Neural progenitor cell (in vitro differentiated cells): ENCODE measurements at regions not wholly inside any gene's neighbourhood (a gene's known extent, or its start where the extent isn't known, plus 50 kb on each side); places are given as distances from the start of the nearest gene placed in this dataset.

Experiments
- DNase-seq: peaks from one replicate; pipeline ENCODE4 v3.0.0-alpha.2; 2016; ENCODE audit warnings: low spot score
- H2AFZ ChIP-seq: fragments of 200-600 bp; sonication (generic); replicated peaks from 2 replicates; pipeline ENCODE4 v1.6.1; 2016; ENCODE audit warnings: antibody characterized with exemption
- H3F3A ChIP-seq: fragments of 200-600 bp; sonication (generic); 2 replicates; pipeline ENCODE4 v1.6.1; 2016; ENCODE audit warnings: antibody characterized with exemption, low read depth
- H3K27ac ChIP-seq: fragments of 200-600 bp; sonication (generic); 2 replicates; pipeline ENCODE4 v1.5.1; 2016; ENCODE audit warnings: mild to moderate bottlenecking
- H3K27me3 ChIP-seq: fragments of 200-600 bp; sonication (generic); 2 replicates; pipeline ENCODE4 v1.6.1; 2016; ENCODE audit warnings: mild to moderate bottlenecking, moderate library complexity
- H3K36me3 ChIP-seq: fragments of 200-600 bp; sonication (generic); 2 replicates; pipeline ENCODE4 v1.5.1; 2016
- H3K4me1 ChIP-seq: fragments of 200-600 bp; sonication (generic); 2 replicates; pipeline ENCODE4 v1.6.1; 2016; ENCODE audit warnings: mixed run types
- H3K4me2 ChIP-seq: fragments of 200-600 bp; sonication (generic); 2 replicates; pipeline ENCODE4 v1.6.1; 2016
- H3K4me3 ChIP-seq: fragments of 200-600 bp; sonication (generic); 2 replicates; pipeline ENCODE4 v1.5.1; 2016
- H3K79me2 ChIP-seq: fragments of 200-600 bp; sonication (generic); 2 replicates; pipeline ENCODE4 v1.6.1; 2016; ENCODE audit warnings: low read depth
- H3K9ac ChIP-seq: fragments of 200-600 bp; sonication (generic); 2 replicates; pipeline ENCODE4 v1.6.1; 2016
- H3K9me3 ChIP-seq: fragments of 200-600 bp; sonication (generic); 2 replicates; pipeline ENCODE4 v1.5.1; 2016; ENCODE audit warnings: low read depth
- H4K20me1 ChIP-seq: fragments of 200-600 bp; sonication (generic); 2 replicates; pipeline ENCODE4 v1.6.1; 2016; ENCODE audit warnings: low read depth
- H3K27ac Mint-ChIP-seq: 3 replicates; pipeline ENCODE4 v1.8.0; 2021; ENCODE audit warnings: mixed read lengths
- H3K27me3 Mint-ChIP-seq: 2 replicates; pipeline ENCODE4 v1.8.0; 2022; ENCODE audit warnings: low read depth, mild to moderate bottlenecking, inconsistent platforms, moderate library complexity, mixed read lengths; ENCODE audit not compliant: insufficient read depth
- H3K36me3 Mint-ChIP-seq: 3 replicates; pipeline ENCODE4 v1.8.0; 2021; ENCODE audit warnings: mixed read lengths
- H3K4me1 Mint-ChIP-seq: 3 replicates; pipeline ENCODE4 v1.8.0; 2021; ENCODE audit warnings: mixed read lengths
- H3K4me3 Mint-ChIP-seq: 3 replicates; pipeline ENCODE4 v1.8.0; 2021; ENCODE audit warnings: mild to moderate bottlenecking, moderate library complexity, mixed read lengths
- H3K9me3 Mint-ChIP-seq: 3 replicates; pipeline ENCODE4 v1.8.0; 2020; ENCODE audit warnings: mixed read lengths
- CTCF ChIP-seq: fragments of 200-600 bp; sonication (generic); IDR thresholded peaks from 2 replicates; pipeline ENCODE4 v1.5.1; 2017; ENCODE audit warnings: antibody characterized with exemption, mild to moderate bottlenecking
- EZH2 ChIP-seq: fragments of 200-600 bp; sonication (generic); IDR thresholded peaks from 2 replicates; pipeline ENCODE4 v1.6.1; 2017; ENCODE audit warnings: antibody characterized with exemption, mild to moderate bottlenecking, moderate library complexity
- EZH2phosphoT487 ChIP-seq: fragments of 200-600 bp; sonication (generic); IDR thresholded peaks from 2 replicates; pipeline ENCODE4 v1.6.1; 2017; ENCODE audit warnings: antibody characterized with exemption

- no peaks in the 10 kb centered on the region for H3K4me1 ChIP-seq
- no peak for DNase-seq
- H3K4me2 ChIP-seq: no peak overlapping the region
Measured at GRCh38 chr1:219689774-219690173, 76.9 kb upstream of the ZC3H11B start.

GRCh38 chr1:219687779-219688178, 74.9 kb upstream of the ZC3H11B start:
- Histone ChIP-seq H3K36me3 (no peaks in the 10 kb centered on the region), H3K4me2 (no peak overlapping the region), H3K79me2 (no peaks in the 10 kb centered on the region), H3F3A (no peaks in the 10 kb centered on the region), H2AFZ (no peak overlapping the region), H3K9me3 (no peaks in the 10 kb centered on the region), H4K20me1 (no peaks in the 10 kb centered on the region), H3K27ac (no peak overlapping the region), H3K9ac (no peak overlapping the region), H3K4me1 (no peaks in the 10 kb centered on the region), H3K4me3 (no peak overlapping the region), H3K27me3 (no peaks in the 10 kb centered on the region)
- TF ChIP-seq CTCF (no peak), EZH2phosphoT487 (no peak), EZH2 (no peak)
- no peaks in the 10 kb centered on the region for H3K9me3 Mint-ChIP-seq
- H3K4me1 Mint-ChIP-seq: peaks cover 13% of the 10 kb centered on the region
- H3K27ac Mint-ChIP-seq: no peak overlapping the region
- DNase-seq: no peak
- H3K4me3 Mint-ChIP-seq: no peak overlapping the region
- H3K27me3 Mint-ChIP-seq: peaks cover 4% of the 10 kb centered on the region
- H3K36me3 Mint-ChIP-seq: no peaks in the 10 kb centered on the region

More at GRCh38 chr1:219689774-219690173, 76.9 kb upstream of the ZC3H11B start:
- Mint-ChIP-seq H3K36me3 (no peaks in the 10 kb centered on the region), H3K4me3 (no peak overlapping the region), H3K27ac (no peak overlapping the region), H3K4me1 (peaks cover 16% of the 10 kb centered on the region), H3K9me3 (no peaks in the 10 kb centered on the region), H3K27me3 (peaks cover 4% of the 10 kb centered on the region)
- TF ChIP-seq CTCF (no peak), EZH2 (no peak), EZH2phosphoT487 (no peak)
- Histone ChIP-seq H3K9me3 (no peaks in the 10 kb centered on the region), H4K20me1 (no peaks in the 10 kb centered on the region), H3K36me3 (no peaks in the 10 kb centered on the region), H3K79me2 (no peaks in the 10 kb centered on the region), H3K9ac (no peak overlapping the region), H3K27ac (no peak overlapping the region), H2AFZ (no peak overlapping the region), H3K4me3 (no peak overlapping the region), H3F3A (no peaks in the 10 kb centered on the region), H3K27me3 (no peaks in the 10 kb centered on the region)

GRCh38 chr1:219686171-219686570, 73.3 kb upstream of the ZC3H11B start:
- no peak overlapping the region for H3K4me3 ChIP-seq
- H3K27me3 ChIP-seq: no peaks in the 10 kb centered on the region
- TF ChIP-seq CTCF (no peak), EZH2phosphoT487 (no peak), EZH2 (no peak)
- H3K4me2 ChIP-seq: no peak overlapping the region
- no peak overlapping the region for H3K27ac Mint-ChIP-seq
- H3F3A ChIP-seq: no peaks in the 10 kb centered on the region
- H3K9me3 ChIP-seq: no peaks in the 10 kb centered on the region
- no peaks in the 10 kb centered on the region for H3K4me1 ChIP-seq
- no peak overlapping the region for H3K27ac ChIP-seq
- H3K79me2 ChIP-seq: no peaks in the 10 kb centered on the region
- no peaks in the 10 kb centered on the region for H3K36me3 Mint-ChIP-seq
- H3K9ac ChIP-seq: no peak overlapping the region
- no peaks in the 10 kb centered on the region for H3K9me3 Mint-ChIP-seq
- no peak overlapping the region for H2AFZ ChIP-seq
- DNase-seq: no peak
- peaks cover 5% of the 10 kb centered on the region for H3K27me3 Mint-ChIP-seq
- no peaks in the 10 kb centered on the region for H3K36me3 ChIP-seq
- H3K4me3 Mint-ChIP-seq: no peak overlapping the region
- H4K20me1 ChIP-seq: no peaks in the 10 kb centered on the region
- H3K4me1 Mint-ChIP-seq: peaks cover 13% of the 10 kb centered on the region

- no peaks in the 10 kb centered on the region for H3K36me3 Mint-ChIP-seq
- H3K4me3 ChIP-seq: no peak overlapping the region
- no peak overlapping the region for H3K4me3 Mint-ChIP-seq
- no peak overlapping the region for H3K4me2 ChIP-seq
- H4K20me1 ChIP-seq: no peaks in the 10 kb centered on the region
- H3K27me3 Mint-ChIP-seq: peaks cover 2% of the 10 kb centered on the region
- H3K9me3 Mint-ChIP-seq: peaks cover 3% of the 10 kb centered on the region
- H3K9me3 ChIP-seq: no peaks in the 10 kb centered on the region
- H3K79me2 ChIP-seq: no peaks in the 10 kb centered on the region
- no peak overlapping the region for H2AFZ ChIP-seq
- no peaks in the 10 kb centered on the region for H3K36me3 ChIP-seq
- H3K4me1 ChIP-seq: no peaks in the 10 kb centered on the region
- no peaks in the 10 kb centered on the region for H3K27me3 ChIP-seq
- no peaks in the 10 kb centered on the region for H3F3A ChIP-seq
- peaks cover 6% of the 10 kb centered on the region for H3K4me1 Mint-ChIP-seq
- H3K27ac Mint-ChIP-seq: no peak overlapping the region
- TF ChIP-seq EZH2 (no peak), EZH2phosphoT487 (no peak), CTCF (no peak)
- no peak overlapping the region for H3K9ac ChIP-seq
- no peak for DNase-seq
- H3K27ac ChIP-seq: no peak overlapping the region
Measured at GRCh38 chr1:219682788-219683187, 69.9 kb upstream of the ZC3H11B start.
